Trophoblast cell (in vitro differentiated cells and primary cell): ENCODE measurements at regions not wholly inside any gene's neighbourhood (a gene's known extent, or its start where the extent isn't known, plus 50 kb on each side); places are given as distances from the start of the nearest gene placed in this dataset.
A peak's percentile ranks its signal among the peaks of the same experiment; 100 is the strongest.

Source experiments
- DNase-seq, 2 donors: peaks; one replicate each; pipeline ENCODE4 v3.0.0-alpha.2; 2016
- H2AFZ ChIP-seq: 2 replicates; pipeline ENCODE4 v1.6.1; 2013; ENCODE audit warnings: low read length, moderate library complexity, mild to moderate bottlenecking; ENCODE audit not compliant: insufficient read depth, poor library complexity
- H2AK5ac ChIP-seq: 2 replicates; pipeline ENCODE4 v1.6.1; 2013; ENCODE audit warnings: mild to moderate bottlenecking, low read length
- H2BK120ac ChIP-seq: 2 replicates; pipeline ENCODE4 v1.6.1; 2013; ENCODE audit warnings: low read length, mild to moderate bottlenecking, moderate library complexity; ENCODE audit not compliant: insufficient read depth, poor library complexity
- H2BK12ac ChIP-seq: 2 replicates; pipeline ENCODE4 v1.6.1; 2013; ENCODE audit warnings: mild to moderate bottlenecking, low read length, moderate library complexity
- H2BK5ac ChIP-seq: 2 replicates; pipeline ENCODE4 v1.6.1; 2013; ENCODE audit warnings: low read length, low read depth, moderate library complexity, mild to moderate bottlenecking; ENCODE audit not compliant: poor library complexity
- H3K14ac ChIP-seq: 2 replicates; pipeline ENCODE4 v1.6.1; 2013; ENCODE audit warnings: mild to moderate bottlenecking, low read length
- H3K18ac ChIP-seq: 2 replicates; pipeline ENCODE4 v1.6.1; 2013; ENCODE audit warnings: mild to moderate bottlenecking, low read length
- H3K23ac ChIP-seq: 2 replicates; pipeline ENCODE4 v1.6.1; 2013; ENCODE audit warnings: low read length
- H3K27ac ChIP-seq: 2 replicates; pipeline ENCODE4 v1.5.1; 2013; ENCODE audit warnings: low read depth, mild to moderate bottlenecking, inconsistent platforms, low read length, moderate library complexity
- H3K27me3 ChIP-seq: 2 replicates; pipeline ENCODE4 v1.6.1; 2013; ENCODE audit warnings: inconsistent platforms, mild to moderate bottlenecking, low read length, moderate library complexity; ENCODE audit not compliant: insufficient read depth
- H3K36me3 ChIP-seq, 2 experiments: 1 replicate in 1 of 2; 2 replicates in 1 of 2; pipeline ENCODE4 v1.6.1; 2013; ENCODE audit warnings: low read length in 2 of 2, mild to moderate bottlenecking in 2 of 2, moderate library complexity in 1 of 2; ENCODE audit not compliant: insufficient read depth in 2 of 2, control insufficient read depth in 1 of 2
- H3K4ac ChIP-seq: 2 replicates; pipeline ENCODE4 v1.6.1; 2013; ENCODE audit warnings: low read depth, mild to moderate bottlenecking, low read length, moderate library complexity
- H3K4me1 ChIP-seq, 2 experiments: 1 replicate in 1 of 2; 2 replicates in 1 of 2; pipeline ENCODE4 v1.6.1; 2013; ENCODE audit warnings: low read length in 2 of 2, mild to moderate bottlenecking in 2 of 2, moderate library complexity in 1 of 2; ENCODE audit not compliant: insufficient read depth in 2 of 2, control insufficient read depth in 1 of 2
- H3K4me2 ChIP-seq: 2 replicates; pipeline ENCODE4 v1.6.1; 2013; ENCODE audit warnings: inconsistent platforms, mild to moderate bottlenecking, low read length, moderate library complexity
- H3K4me3 ChIP-seq: 2 replicates; pipeline ENCODE4 v1.5.1; 2013; ENCODE audit warnings: mild to moderate bottlenecking, low read depth, low read length, inconsistent platforms
- H3K79me1 ChIP-seq: one replicate; pipeline ENCODE4 v1.6.1; 2013; ENCODE audit warnings: low read length
- H3K79me2 ChIP-seq: 2 replicates; pipeline ENCODE4 v1.6.1; 2013; ENCODE audit warnings: low read length, mild to moderate bottlenecking; ENCODE audit not compliant: control insufficient read depth, insufficient read depth, poor library complexity
- H3K9ac ChIP-seq: 2 replicates; pipeline ENCODE4 v1.6.1; 2013; ENCODE audit warnings: mild to moderate bottlenecking, low read length
- H3K9me3 ChIP-seq: 2 replicates; pipeline ENCODE4 v1.6.1; 2013; ENCODE audit warnings: low read depth, mild to moderate bottlenecking, control low read depth, inconsistent platforms, low read length; ENCODE audit not compliant: insufficient read depth
- H4K12ac ChIP-seq: 2 replicates; pipeline ENCODE4 v1.6.1; 2013; ENCODE audit warnings: low read depth, mild to moderate bottlenecking, low read length, moderate library complexity
- H4K8ac ChIP-seq: 2 replicates; pipeline ENCODE4 v1.6.1; 2013; ENCODE audit warnings: low read depth, mild to moderate bottlenecking, low read length, moderate library complexity
- H4K91ac ChIP-seq: one replicate; pipeline ENCODE4 v1.6.1; 2013; ENCODE audit warnings: low read depth, mild to moderate bottlenecking, low read length, moderate library complexity
- WGBS: extraction: QIAGEN DNeasy Blood & Tissue Kit; methylation state at CpG from one replicate; pipeline ENCODE4 v1.1.7; 2013; ENCODE audit warnings: missing lambda C conversion rate; ENCODE audit not compliant: insufficient read length, insufficient coverage; ENCODE audit errors: extremely low coverage; 5-methylcytosine and 5-hydroxymethylcytosine counted together

GRCh38 chr18:68494802-68495581 is 219.9 kb downstream of the TMX3 start:
- Histone ChIP-seq H3K9me3 (no peaks in the 10 kb centered on the region), H3K79me2 (no peaks in the 10 kb centered on the region), H3K18ac (no peak overlapping the region), H3K27me3 (no peaks in the 10 kb centered on the region), H3K4me2 (no peak overlapping the region), H3K4me3 (no peak overlapping the region), H4K8ac (no peak overlapping the region), H3K36me3 (no peaks in the 10 kb centered on the region), H2BK12ac (no peak overlapping the region), H2AFZ (no peak overlapping the region), H3K4me1 (no peaks in the 10 kb centered on the region), H4K12ac (no peak overlapping the region), H2BK120ac (no peak overlapping the region), H2BK5ac (no peak overlapping the region), H3K4ac (no peak overlapping the region), H3K27ac (no peak overlapping the region), H2AK5ac (no peak overlapping the region), H3K23ac (no peak overlapping the region), H4K91ac (no peak overlapping the region), H3K79me1 (no peaks in the 10 kb centered on the region), H3K14ac (no peak overlapping the region), H3K9ac (no peak overlapping the region)
- DNase-seq: peak; percentile 66 to 92
- no CpG with 5 or more reads among the region's 3 CpGs for WGBS

- H2BK120ac ChIP-seq: no peak overlapping the region
- no peak overlapping the region for H3K4ac ChIP-seq
- no CpG with 5 or more reads among the region's 6 CpGs for WGBS
- H3K18ac ChIP-seq: no peak overlapping the region
- no peaks in the 10 kb centered on the region for H3K4me1 ChIP-seq
- H3K79me1 ChIP-seq: no peaks in the 10 kb centered on the region
- no peak overlapping the region for H3K14ac ChIP-seq
- no peak overlapping the region for H4K8ac ChIP-seq
- H2AK5ac ChIP-seq: no peak overlapping the region
- no peak overlapping the region for H2AFZ ChIP-seq
- H4K12ac ChIP-seq: no peak overlapping the region
- H3K23ac ChIP-seq: peak overlapping the region; percentile 46
- no peaks in the 10 kb centered on the region for H3K79me2 ChIP-seq
- no peaks in the 10 kb centered on the region for H3K27me3 ChIP-seq
- H4K91ac ChIP-seq: no peak overlapping the region
- DNase-seq: peak in 1 of 2 donors; percentile 7
- no peak overlapping the region for H3K4me2 ChIP-seq
- H3K27ac ChIP-seq: no peak overlapping the region
- no peak overlapping the region for H2BK12ac ChIP-seq
- H2BK5ac ChIP-seq: no peak overlapping the region
- no peaks in the 10 kb centered on the region for H3K36me3 ChIP-seq
- no peak overlapping the region for H3K9ac ChIP-seq
- no peak overlapping the region for H3K4me3 ChIP-seq
- H3K9me3 ChIP-seq: no peaks in the 10 kb centered on the region
These were observed 225.7 kb downstream of the TMX3 start for GRCh38 chr18:68489013-68489792.

DNA sequence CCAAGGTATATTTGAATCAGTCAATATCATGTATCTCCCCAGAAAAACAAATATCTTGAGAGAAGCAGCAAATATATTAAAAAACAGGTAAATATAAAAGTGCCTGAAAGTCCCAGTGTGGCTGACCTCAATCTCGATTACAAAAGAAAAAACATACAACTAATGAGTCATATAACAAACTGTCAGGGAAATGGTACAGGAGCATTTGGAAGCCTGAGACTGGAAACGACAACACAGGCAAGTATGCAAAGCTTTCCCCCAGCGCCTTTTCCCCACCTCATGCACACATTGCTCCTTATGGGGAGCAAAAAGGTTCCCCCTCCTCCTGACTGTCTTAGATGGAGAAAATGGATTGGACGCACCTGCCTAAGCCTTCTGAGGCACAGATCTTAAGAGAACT is 230.7 kb downstream of the TMX3 start:
- no peak overlapping the region for H2AK5ac ChIP-seq
- no peak overlapping the region for H4K91ac ChIP-seq
- no peaks in the 10 kb centered on the region for H3K4me1 ChIP-seq
- H3K4me2 ChIP-seq: no peak overlapping the region
- no peak overlapping the region for H2BK120ac ChIP-seq
- H2BK5ac ChIP-seq: no peak overlapping the region
- no peaks in the 10 kb centered on the region for H3K79me2 ChIP-seq
- no peak overlapping the region for H2BK12ac ChIP-seq
- no peaks in the 10 kb centered on the region for H3K27me3 ChIP-seq
- no peak overlapping the region for H4K8ac ChIP-seq
- no peak overlapping the region for H3K23ac ChIP-seq
- no peaks in the 10 kb centered on the region for H3K36me3 ChIP-seq
- H2AFZ ChIP-seq: no peak overlapping the region
- H3K27ac ChIP-seq: no peak overlapping the region
- no peak overlapping the region for H3K18ac ChIP-seq
- no peaks in the 10 kb centered on the region for H3K9me3 ChIP-seq
- no peak overlapping the region for H3K4me3 ChIP-seq
- no peak overlapping the region for H4K12ac ChIP-seq
- no peak overlapping the region for H3K9ac ChIP-seq
- no peaks in the 10 kb centered on the region for H3K79me1 ChIP-seq
- DNase-seq: peak in 1 of 2 donors; percentile 14
- no peak overlapping the region for H3K4ac ChIP-seq
- no CpG with 5 or more reads among the region's 4 CpGs for WGBS
- H3K14ac ChIP-seq: no peak overlapping the region

GRCh38 chr18:68482815-68483214 is 232.1 kb downstream of the TMX3 start:
- no peak overlapping the region for H3K4me3 ChIP-seq
- H2BK5ac ChIP-seq: no peak overlapping the region
- H3K79me2 ChIP-seq: no peaks in the 10 kb centered on the region
- no peak overlapping the region for H2AK5ac ChIP-seq
- no peak for DNase-seq
- no peak overlapping the region for H2AFZ ChIP-seq
- H3K4me2 ChIP-seq: no peak overlapping the region
- H3K27ac ChIP-seq: no peak overlapping the region
- H4K91ac ChIP-seq: no peak overlapping the region
- no peak overlapping the region for H3K9ac ChIP-seq
- H3K23ac ChIP-seq: no peak overlapping the region
- no peaks in the 10 kb centered on the region for H3K79me1 ChIP-seq
- H2BK12ac ChIP-seq: no peak overlapping the region
- no peak overlapping the region for H2BK120ac ChIP-seq
- no peak overlapping the region for H3K14ac ChIP-seq
- H3K27me3 ChIP-seq: no peaks in the 10 kb centered on the region
- no peaks in the 10 kb centered on the region for H3K4me1 ChIP-seq
- H4K12ac ChIP-seq: no peak overlapping the region
- WGBS: no CpG with 5 or more reads among the region's 3 CpGs
- no peak overlapping the region for H3K18ac ChIP-seq
- no peaks in the 10 kb centered on the region for H3K36me3 ChIP-seq
- no peak overlapping the region for H3K4ac ChIP-seq
- no peaks in the 10 kb centered on the region for H3K9me3 ChIP-seq
- H4K8ac ChIP-seq: no peak overlapping the region
